Fibroblast of lung (primary cell): ENCODE measurements at regions not wholly inside any gene's neighbourhood (a gene's known extent, or its start where the extent isn't known, plus 50 kb on each side); places are given as distances from the start of the nearest gene placed in this dataset.

Experiments used
- EZH2 ChIP-seq: IDR thresholded peaks from 2 replicates; pipeline ENCODE4 v1.5.1; 2012; ENCODE audit warnings: low read length, control low read depth, mild to moderate bottlenecking; ENCODE audit errors: missing control alignments
- TF ChIP-seq, protein P1 (sequence below), 2 donors: IDR thresholded peaks in 1 of 2; conservative IDR thresholded peaks in 1 of 2; 1 replicate in 1 of 2; 2 replicates in 1 of 2; pipeline ENCODE4 v1.5.1; 2011 to 2012; ENCODE audit warnings: low read length in 2 of 2, control low read depth in 1 of 2, inconsistent platforms in 1 of 2, low read depth in 1 of 2, mild to moderate bottlenecking in 1 of 2

- TF ChIP-seq, protein P1, sequence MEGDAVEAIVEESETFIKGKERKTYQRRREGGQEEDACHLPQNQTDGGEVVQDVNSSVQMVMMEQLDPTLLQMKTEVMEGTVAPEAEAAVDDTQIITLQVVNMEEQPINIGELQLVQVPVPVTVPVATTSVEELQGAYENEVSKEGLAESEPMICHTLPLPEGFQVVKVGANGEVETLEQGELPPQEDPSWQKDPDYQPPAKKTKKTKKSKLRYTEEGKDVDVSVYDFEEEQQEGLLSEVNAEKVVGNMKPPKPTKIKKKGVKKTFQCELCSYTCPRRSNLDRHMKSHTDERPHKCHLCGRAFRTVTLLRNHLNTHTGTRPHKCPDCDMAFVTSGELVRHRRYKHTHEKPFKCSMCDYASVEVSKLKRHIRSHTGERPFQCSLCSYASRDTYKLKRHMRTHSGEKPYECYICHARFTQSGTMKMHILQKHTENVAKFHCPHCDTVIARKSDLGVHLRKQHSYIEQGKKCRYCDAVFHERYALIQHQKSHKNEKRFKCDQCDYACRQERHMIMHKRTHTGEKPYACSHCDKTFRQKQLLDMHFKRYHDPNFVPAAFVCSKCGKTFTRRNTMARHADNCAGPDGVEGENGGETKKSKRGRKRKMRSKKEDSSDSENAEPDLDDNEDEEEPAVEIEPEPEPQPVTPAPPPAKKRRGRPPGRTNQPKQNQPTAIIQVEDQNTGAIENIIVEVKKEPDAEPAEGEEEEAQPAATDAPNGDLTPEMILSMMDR (conservative IDR thresholded peaks at IDR 0.05 in 1 of 2, IDR thresholded peaks at IDR 0.05 in 1 of 2; ENCODE audit: low read depth in 1 of 2, low read length in 2 of 2), result no peak
- no peak for TF ChIP-seq EZH2
Observed at GRCh38 chr15:46591462-46591861, 956.6 kb downstream of the SQOR start.
